Glutamatergic neuron (in vitro differentiated cells): ENCODE measurements at regions not wholly inside any gene's neighbourhood (a gene's known extent, or its start where the extent isn't known, plus 50 kb on each side); places are given as distances from the start of the nearest gene placed in this dataset.
"Not testable (repeated sequence)": the region's sequence is repeated elsewhere in the genome, so short reads cannot be mapped to it uniquely, and the experiment has no call there.

Source experiments
- DNase-seq: peaks from one replicate; pipeline ENCODE4 v3.0.0; 2022
- H3K27ac Mint-ChIP-seq: one replicate; pipeline ENCODE4 v1.8.0; 2020; ENCODE audit warnings: mild to moderate bottlenecking, mixed read lengths, inconsistent platforms; ENCODE audit not compliant: unreplicated experiment
- H3K27me3 Mint-ChIP-seq: one replicate; pipeline ENCODE4 v1.8.0; 2020; ENCODE audit warnings: mild to moderate bottlenecking, moderate library complexity, mixed read lengths, inconsistent platforms; ENCODE audit not compliant: unreplicated experiment
- H3K36me3 Mint-ChIP-seq: one replicate; pipeline ENCODE4 v1.8.0; 2020; ENCODE audit warnings: mild to moderate bottlenecking, mixed read lengths, inconsistent platforms; ENCODE audit not compliant: unreplicated experiment
- H3K4me1 Mint-ChIP-seq: one replicate; pipeline ENCODE4 v1.8.0; 2020; ENCODE audit warnings: mild to moderate bottlenecking, low read depth, mixed read lengths, inconsistent platforms; ENCODE audit not compliant: unreplicated experiment
- H3K4me3 Mint-ChIP-seq: one replicate; pipeline ENCODE4 v1.8.0; 2020; ENCODE audit warnings: mild to moderate bottlenecking, mixed read lengths, inconsistent platforms; ENCODE audit not compliant: unreplicated experiment
- H3K9me3 Mint-ChIP-seq: one replicate; pipeline ENCODE4 v1.8.0; 2020; ENCODE audit warnings: mild to moderate bottlenecking, moderate library complexity, mixed read lengths, inconsistent platforms; ENCODE audit not compliant: unreplicated experiment
- CTCF ChIP-seq: fragments of 200-600 bp; sonication (generic); IDR thresholded peaks from one replicate; pipeline ENCODE4 v1.5.0; 2021; ENCODE audit not compliant: partially characterized antibody, unreplicated experiment

DNA sequence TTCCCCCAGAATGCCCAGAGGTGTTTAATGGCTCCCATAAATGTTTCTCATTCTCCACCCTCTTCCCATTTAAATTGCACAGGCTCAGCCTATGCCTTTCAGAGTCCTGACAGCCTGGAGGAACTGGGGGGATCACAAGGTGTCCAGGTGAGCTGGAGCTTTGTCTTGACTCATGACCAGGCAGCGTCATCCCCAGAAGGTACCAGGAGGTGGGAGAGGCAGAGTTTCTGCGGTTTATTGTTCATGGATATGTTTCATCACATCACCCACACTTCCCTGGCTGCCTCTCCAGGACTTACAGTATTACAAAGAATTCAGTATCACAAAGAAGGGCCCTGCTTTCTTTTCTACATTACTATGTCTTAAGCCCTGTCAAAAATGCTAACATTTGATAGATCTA, 103.2 kb upstream of the GALNT18 start:
- H3K9me3 Mint-ChIP-seq: peaks cover 2% of the 10 kb centered on the region
- H3K36me3 Mint-ChIP-seq: peaks cover 4% of the 10 kb centered on the region
- H3K4me1 Mint-ChIP-seq: peaks cover 2% of the 10 kb centered on the region
- no peak overlapping the region for H3K4me3 Mint-ChIP-seq
- TF ChIP-seq CTCF: no peak
- peaks cover 2% of the 10 kb centered on the region for H3K27me3 Mint-ChIP-seq
- no peak for DNase-seq
- no peak overlapping the region for H3K27ac Mint-ChIP-seq

DNA sequence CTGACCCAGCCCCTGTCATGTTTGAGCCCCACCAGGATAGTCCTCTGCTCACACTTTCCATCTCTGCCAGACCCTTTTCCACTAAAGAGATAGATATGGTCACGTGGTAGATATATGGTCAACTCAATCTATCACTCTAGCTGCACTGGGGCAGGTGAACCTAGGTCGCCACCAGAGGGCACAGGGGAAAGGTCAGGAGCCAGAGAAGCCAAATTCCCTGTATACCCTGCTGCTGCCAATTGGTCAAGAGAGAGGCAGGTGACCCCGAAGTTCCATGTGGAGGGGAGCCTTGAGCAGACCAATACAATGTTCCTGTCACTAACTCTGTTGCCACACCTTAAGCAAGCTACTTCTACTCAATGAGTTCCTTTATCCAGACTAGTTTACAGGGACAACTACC, 101.1 kb upstream of the GALNT18 start:
- no peak for TF ChIP-seq CTCF
- H3K4me1 Mint-ChIP-seq: peaks cover 2% of the 10 kb centered on the region
- DNase-seq: no peak
- peaks cover 2% of the 10 kb centered on the region for H3K27me3 Mint-ChIP-seq
- no peak overlapping the region for H3K27ac Mint-ChIP-seq
- peaks cover 2% of the 10 kb centered on the region for H3K9me3 Mint-ChIP-seq
- no peak overlapping the region for H3K4me3 Mint-ChIP-seq
- peaks cover 6% of the 10 kb centered on the region for H3K36me3 Mint-ChIP-seq

DNA sequence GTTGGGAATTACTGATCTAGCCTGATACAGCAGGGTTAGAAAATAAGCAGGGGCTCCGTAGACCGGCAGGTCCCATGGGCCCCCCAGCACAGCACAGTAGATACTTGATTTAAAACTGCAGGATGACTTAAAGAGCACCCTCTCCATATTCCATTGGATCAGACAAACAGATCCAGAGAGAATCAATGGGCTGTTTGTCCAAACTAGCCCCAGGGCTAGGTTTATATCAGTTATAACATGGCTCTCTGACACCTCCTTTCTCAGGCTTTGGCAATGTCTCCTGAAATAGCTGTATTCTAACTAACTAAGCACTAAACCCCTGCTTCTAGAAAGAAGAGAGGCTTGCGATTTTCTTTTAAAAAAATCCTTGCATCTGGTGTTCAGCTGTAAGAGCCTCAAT, 100.4 kb upstream of the GALNT18 start:
- no peak overlapping the region for H3K4me3 Mint-ChIP-seq
- H3K9me3 Mint-ChIP-seq: peaks cover 2% of the 10 kb centered on the region
- no peak overlapping the region for H3K27ac Mint-ChIP-seq
- TF ChIP-seq CTCF: no peak
- peaks cover 2% of the 10 kb centered on the region for H3K27me3 Mint-ChIP-seq
- peaks cover 12% of the 10 kb centered on the region for H3K36me3 Mint-ChIP-seq
- peaks cover 2% of the 10 kb centered on the region for H3K4me1 Mint-ChIP-seq
- no peak for DNase-seq

- H3K4me3 Mint-ChIP-seq: no peak overlapping the region
- H3K4me1 Mint-ChIP-seq: peaks cover 2% of the 10 kb centered on the region
- DNase-seq: no peak
- H3K9me3 Mint-ChIP-seq: peaks cover 2% of the 10 kb centered on the region
- peaks cover 2% of the 10 kb centered on the region for H3K27me3 Mint-ChIP-seq
- H3K27ac Mint-ChIP-seq: no peak overlapping the region
- H3K36me3 Mint-ChIP-seq: peaks cover 22% of the 10 kb centered on the region
- no peak for TF ChIP-seq CTCF
Observed at GRCh38 chr11:11718511-11718910, 96.7 kb upstream of the GALNT18 start.

- Mint-ChIP-seq H3K4me1 (no peaks in the 10 kb centered on the region), H3K27ac (no peak overlapping the region), H3K9me3 (no peaks in the 10 kb centered on the region), H3K4me3 (no peak overlapping the region), H3K36me3 (peaks cover 22% of the 10 kb centered on the region), H3K27me3 (no peaks in the 10 kb centered on the region)
- DNase-seq: no peak
- no peak for TF ChIP-seq CTCF
Observed at GRCh38 chr11:11717064-11717725, 95.4 kb upstream of the GALNT18 start.

- DNase-seq, H3K27ac Mint-ChIP-seq, H3K4me3 Mint-ChIP-seq, H3K9me3 Mint-ChIP-seq, H3K4me1 Mint-ChIP-seq, H3K27me3 Mint-ChIP-seq: not testable (repeated sequence)
- peaks cover 18% of the 10 kb centered on the region for H3K36me3 Mint-ChIP-seq
Observed at GRCh38 chr11:11715075-11715474, 93.3 kb upstream of the GALNT18 start.
